GM18505 (cell line): ENCODE measurements at regions not wholly inside any gene's neighbourhood (a gene's known extent, or its start where the extent isn't known, plus 50 kb on each side); places are given as distances from the start of the nearest gene placed in this dataset.

Source experiments
- ATAC-seq: cut with Tn5 transposase; IDR thresholded peaks from one replicate; pipeline ENCODE4 v1.9.1; 2021; ENCODE audit not compliant: unreplicated experiment
- POLR2A ChIP-seq: IDR thresholded peaks from 4 replicates; pipeline ENCODE4 v1.6.1; 2011; ENCODE audit warnings: borderline replicate concordance; ENCODE audit not compliant: insufficient read depth, insufficient read length; ENCODE audit errors: extremely low read depth

DNA sequence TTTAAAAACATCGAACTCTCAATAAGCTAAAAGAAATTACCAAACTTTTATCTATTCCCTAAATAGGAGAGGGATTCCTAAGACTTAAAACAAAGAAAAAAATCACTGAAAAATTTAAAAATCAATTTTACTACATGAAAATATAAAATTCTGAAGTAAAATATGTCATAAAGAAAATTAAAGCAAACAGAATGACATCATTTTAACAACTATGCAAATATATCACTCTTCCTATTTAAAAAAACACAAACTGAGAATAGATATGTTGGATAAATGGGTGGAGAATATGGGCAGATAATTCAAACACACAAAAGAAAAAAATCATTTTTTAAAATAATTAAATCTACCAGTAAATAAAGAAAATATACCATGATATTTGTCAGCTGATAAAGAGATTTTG lies 510.0 kb downstream of the BCL11B start:
- ATAC-seq = no peak
- no peak for TF ChIP-seq POLR2A

DNA sequence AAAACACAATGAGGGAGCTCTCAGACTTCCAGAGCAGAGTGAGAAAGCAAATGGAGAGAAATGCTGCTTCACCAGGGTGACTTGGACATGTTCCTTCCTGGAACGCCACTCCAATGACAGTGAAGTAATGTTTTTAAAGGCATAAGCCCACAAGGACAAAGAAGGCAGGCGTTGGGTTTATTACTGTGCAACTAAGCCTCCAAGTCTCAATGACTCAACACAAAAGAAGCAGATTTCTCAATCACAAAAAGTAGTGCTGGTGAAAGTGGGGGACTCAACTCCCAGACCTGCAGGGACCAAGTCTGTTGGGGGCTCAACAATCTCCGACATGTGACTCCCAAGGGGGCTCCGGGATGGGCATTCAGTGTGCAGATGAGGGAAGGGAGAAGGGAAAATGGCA lies 505.2 kb downstream of the BCL11B start:
- ATAC-seq = no peak
- TF ChIP-seq POLR2A = no peak

DNA sequence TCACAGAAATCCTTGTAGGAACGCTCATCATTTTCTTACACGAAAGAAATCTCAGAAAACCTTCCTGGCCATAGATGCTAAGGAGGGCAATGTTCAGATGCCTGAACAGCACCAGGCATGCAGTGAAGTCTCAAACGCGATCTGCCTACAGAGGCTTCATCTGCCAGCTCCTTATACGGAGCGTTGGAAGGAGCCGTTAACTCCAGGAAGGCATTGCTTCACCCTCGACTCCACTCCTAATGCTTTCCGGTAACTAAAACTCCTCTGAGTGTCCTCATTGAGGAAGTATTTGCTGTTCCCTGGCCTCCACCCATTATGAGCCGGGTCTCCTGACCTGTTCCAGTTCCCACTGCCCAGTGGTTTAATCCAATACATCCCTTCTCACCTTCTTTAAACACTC lies 502.7 kb downstream of the BCL11B start:
- TF ChIP-seq POLR2A = no peak
- no peak for ATAC-seq

DNA sequence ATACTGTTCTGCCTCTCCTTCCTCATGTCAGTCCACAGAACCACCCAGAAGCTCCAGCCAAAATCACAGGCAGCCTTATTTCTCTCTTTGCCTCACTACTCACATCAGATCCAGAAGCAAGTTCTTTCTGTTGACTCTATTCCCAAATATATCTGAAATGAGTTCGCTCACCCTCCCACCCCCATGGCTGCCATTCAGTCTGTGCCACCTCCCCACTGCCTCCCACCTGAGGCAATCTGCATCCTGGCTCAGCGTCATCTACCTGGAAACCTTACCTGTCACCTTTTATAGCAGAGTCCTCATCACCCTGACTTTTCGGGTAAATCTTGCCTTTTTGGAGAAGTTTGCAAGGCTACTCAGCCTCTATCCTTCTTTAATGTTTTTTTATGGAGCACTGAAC lies 501.8 kb downstream of the BCL11B start:
- no peak for TF ChIP-seq POLR2A
- ATAC-seq = no peak

DNA sequence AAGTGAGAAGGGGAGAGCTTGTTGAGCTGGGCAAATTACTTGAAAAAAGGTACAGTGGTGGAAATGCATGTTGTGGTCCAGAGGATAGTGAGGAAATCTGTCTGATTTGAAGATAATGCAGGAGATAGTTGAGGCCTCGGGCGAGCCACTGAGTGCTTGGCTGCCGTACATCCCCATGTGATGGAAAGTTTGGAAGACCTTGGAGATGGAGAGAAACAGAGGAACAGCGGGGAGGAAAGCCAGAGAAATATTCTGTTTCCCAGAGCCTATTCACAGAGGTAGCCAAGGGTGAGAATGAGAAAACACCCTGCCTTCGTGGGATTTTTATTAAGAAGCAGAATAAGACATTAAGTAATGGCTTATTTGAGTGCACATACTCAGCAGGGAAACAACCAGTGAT lies 498.2 kb downstream of the BCL11B start:
- TF ChIP-seq POLR2A = no peak
- no peak for ATAC-seq

DNA sequence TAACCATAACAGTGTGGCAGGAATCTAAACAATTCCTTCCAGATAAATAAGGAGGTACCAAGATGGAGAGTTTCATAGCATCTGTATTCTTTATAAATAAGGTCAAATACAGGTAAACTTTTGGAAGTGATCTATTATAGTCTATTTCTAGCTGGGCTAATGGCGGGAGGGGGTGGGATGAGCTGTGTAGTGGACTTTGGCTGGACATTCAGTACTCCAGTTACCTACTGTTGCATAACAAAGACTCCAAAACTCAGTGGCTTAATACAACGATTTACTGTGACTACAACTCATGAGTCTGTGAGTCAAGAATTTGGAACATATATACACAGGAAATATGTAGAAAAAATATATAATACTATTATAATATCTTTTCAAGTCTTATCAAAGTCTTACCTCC lies 496.1 kb downstream of the BCL11B start:
- TF ChIP-seq POLR2A = no peak
- ATAC-seq = no peak

DNA sequence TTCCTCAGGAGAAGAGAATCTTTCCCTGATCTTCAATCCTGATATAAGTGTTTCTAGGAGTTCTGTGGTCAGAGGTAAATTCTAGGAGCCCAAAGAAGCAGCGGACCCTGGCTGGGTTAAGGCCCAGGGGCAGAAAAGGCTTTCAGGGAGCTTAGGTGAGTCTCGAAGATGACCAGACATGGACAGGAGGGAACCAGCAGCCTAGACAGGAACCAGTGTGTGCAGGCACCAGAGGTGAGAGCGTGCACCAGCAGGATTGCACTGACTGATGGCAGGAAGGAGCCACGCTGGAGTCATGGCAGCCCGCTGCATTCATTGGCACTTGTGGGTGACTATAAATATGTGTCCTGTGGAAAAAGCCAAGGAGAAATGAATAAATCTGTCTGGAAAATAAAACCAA lies 489.9 kb downstream of the BCL11B start:
- ATAC-seq = no peak

DNA sequence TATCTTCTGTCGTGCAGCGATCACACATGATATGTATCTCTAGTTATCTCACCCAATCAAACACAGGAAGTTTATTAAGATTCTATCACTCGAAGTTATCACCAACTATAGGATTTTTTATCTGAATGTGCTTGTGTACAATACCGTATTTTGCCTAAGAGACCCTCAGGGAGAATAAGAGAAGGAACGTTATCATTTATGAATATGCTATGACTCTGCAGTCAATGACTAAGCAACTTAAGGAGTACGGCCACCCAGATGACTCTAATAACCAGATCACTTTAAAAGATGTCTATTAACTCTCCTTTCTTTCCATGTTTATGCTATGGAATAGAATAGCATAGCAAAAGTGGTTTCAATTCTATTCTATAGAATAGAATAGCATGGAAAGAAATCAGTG lies 486.4 kb downstream of the BCL11B start:
- no peak for ATAC-seq
- TF ChIP-seq POLR2A = no peak

More for the DNA sequence above, 489.9 kb downstream of the BCL11B start:
- TF ChIP-seq POLR2A = no peak

DNA sequence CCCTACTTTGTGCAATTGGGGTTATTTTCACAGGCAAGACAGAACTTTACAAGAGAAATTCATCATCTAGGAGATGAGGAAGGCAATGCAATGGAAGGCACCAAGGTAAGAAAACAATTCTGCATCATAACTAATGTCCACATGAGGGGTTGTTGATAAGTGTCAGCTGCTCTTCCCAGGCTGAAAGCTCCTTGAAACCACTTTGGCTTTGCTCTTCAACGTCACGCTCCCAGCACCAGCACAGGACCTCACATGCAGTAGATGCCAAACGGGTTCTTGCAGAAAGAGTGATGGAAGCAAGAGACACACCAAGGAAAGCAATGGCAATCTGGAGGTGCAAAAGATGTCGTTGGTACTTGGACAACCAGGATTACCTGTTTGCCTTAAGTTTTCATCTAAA lies 485.5 kb downstream of the BCL11B start:
- no peak for ATAC-seq
- TF ChIP-seq POLR2A = no peak

DNA sequence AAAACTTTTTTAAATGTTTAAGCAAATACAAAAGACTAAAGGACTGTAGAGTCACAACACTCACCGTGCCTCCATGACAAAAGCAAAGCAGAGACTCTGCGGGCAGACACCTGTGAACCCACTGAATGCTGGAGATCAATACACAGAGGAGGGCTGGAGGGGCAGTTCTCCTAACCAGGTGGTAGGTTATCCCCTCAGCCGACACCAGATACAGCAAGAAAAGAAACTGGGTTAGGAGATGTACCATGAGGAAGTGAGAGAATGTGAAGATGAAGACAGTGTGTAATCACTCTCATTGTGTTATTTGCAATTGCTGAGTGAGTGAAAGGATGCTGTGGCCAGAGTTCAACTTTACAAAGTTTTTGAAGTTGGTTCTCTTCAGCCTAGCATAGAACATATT lies 480.3 kb downstream of the BCL11B start:
- no peak for ATAC-seq

DNA sequence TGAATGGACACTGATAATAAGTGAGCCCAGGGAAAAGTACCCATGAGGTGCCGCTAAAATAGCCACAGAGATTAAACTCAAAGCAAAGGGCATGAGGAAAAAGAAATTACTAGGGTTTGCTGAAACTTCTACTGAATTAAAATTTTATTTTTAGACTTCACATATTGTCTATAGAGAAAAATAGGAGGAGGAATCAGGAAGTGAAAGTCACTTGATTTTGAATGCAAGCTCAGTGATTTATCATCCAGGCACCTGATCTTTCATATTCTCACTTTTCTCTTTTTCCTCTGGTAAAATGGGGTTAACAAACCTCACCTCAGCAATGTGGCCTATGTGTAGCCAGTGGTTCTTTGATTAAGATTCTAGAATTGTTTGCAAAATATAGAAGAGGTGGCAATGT lies 479.8 kb downstream of the BCL11B start:
- TF ChIP-seq POLR2A = no peak
- no peak for ATAC-seq

More for the DNA sequence above, 480.3 kb downstream of the BCL11B start:
- TF ChIP-seq POLR2A = no peak

DNA sequence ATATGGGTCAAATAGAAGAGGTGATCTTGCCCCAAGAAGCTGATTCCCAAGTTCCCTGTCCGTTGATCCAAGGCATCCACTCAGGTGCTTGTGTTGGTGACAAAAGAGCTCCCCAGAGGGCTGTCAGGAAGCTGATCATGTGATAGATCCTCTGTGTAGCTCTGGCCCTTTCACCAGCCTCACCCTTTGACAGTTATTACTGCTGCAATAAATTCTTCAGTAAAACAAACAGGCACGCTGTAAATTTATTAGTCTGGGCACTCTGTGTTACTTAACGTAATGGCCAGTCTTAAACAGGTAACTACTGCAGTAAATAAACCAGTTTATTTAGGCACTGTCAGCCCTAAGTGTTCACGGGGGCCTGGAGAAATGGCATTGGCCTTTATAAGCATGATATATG lies 473.9 kb downstream of the BCL11B start:
- no peak for TF ChIP-seq POLR2A
- ATAC-seq = no peak

DNA sequence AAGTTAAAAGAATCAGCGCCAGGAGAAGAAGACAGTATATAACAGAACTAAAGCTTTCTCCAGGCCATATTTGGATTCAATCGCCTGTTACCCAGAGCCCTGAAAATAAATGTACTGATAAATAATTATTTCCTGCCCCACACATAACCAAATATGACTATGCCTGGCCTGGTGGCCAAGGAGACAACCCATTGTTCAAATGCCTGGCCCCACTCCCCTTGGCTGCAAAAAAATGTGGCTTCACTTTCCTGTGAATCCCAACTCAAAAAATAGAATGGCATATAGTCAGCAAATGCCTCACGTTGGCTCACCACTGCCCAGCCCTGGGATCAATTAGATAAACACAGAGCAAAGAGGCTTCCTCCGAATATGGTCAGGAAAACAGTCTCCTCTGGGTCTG lies 472.1 kb downstream of the BCL11B start:
- ATAC-seq = no peak
- no peak for TF ChIP-seq POLR2A

DNA sequence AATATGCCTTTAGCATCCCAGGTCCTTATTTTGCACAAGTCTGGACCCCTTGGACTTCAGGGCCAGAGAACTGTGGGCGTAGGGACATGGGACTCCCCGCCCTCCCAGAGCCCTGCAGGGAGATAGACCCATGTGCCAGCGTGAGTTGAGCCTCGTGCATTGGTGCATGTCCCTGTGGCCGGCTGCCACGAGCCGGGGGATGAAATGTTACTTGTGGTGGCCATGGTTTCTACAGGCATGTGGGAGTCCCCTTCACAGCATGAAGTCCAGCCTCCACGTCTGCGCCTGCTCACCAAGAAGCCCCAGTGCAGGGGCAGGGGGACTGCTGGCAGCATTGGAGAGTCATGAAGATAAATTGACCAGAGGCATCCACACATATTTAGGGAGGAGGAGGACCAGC lies 470.0 kb downstream of the BCL11B start:
- TF ChIP-seq POLR2A = no peak
- ATAC-seq = no peak

DNA sequence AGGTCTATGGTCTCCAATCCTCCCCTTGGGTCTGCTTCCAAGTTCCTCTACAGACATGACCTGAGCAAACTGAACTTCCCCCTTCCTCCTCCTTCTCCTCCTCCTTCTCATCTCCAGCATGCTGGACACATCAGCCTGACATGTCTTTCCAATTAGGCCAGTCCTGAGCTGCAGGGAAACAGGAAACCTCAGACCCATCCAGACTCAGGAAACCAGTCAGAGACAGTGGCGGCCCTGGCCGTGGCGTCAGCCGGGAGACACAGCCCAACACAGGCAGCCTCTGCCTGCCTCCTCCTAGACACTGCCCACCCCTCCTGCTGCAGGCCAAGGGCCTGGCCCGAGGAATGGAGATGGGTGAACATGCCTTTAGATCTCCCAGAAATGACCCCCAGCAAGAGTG lies 468.8 kb downstream of the BCL11B start:
- no peak for ATAC-seq
- TF ChIP-seq POLR2A = no peak
